ENCODE measurements at regions not wholly inside any gene's neighbourhood (a gene's known extent, or its start where the extent isn't known, plus 50 kb on each side); places are given as distances from the start of the nearest gene placed in this dataset.
A peak's percentile ranks its signal among the peaks of the same experiment; 100 is the strongest.

DNA sequence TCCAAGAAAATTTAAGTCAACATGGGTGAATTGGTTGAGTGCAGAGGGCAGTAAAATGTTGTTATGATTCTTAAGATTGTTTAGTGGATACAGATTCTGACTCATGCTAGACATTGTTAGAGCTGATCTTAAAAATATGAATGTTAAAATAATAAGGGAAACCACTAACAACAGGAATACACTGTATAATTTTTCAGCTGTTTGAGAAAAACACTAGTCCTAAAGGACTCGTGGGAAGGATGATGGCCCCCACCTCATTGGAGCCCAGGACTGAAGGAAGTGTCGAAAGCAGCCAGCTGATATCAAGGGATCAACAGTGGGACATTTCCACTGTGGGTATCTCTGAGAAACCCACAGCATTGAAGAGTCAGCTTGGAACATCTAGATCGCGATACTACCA lies 82.9 kb upstream of the SCAF11 start:
- H3K4me1 ChIP-seq, result no peaks in the 10 kb centered on the region
- no peak for TF ChIP-seq CTCF (IDR thresholded peaks at IDR 0.05)
- H3K27me3 ChIP-seq, result no peaks in the 10 kb centered on the region
- no peak overlapping the region for H3K27ac ChIP-seq
- H3K9me3 ChIP-seq, result peaks cover 0 to 8% of the 10 kb centered on the region in 2 donors
- DNase-seq (ENCODE audit: low spot score), result no peak
- no peak overlapping the region for H3K4me3 ChIP-seq
- no peaks in the 10 kb centered on the region for H3K36me3 ChIP-seq

GRCh38 chr12:46071769-46072624 lies 81.6 kb upstream of the SCAF11 start:
- DNase-seq (ENCODE audit: low spot score), result peak; percentile 63
- H3K27me3 ChIP-seq, result no peaks in the 10 kb centered on the region
- H3K4me1 ChIP-seq, result no peaks in the 10 kb centered on the region
- H3K27ac ChIP-seq, result no peak overlapping the region
- peak; percentile 75 to 87 for TF ChIP-seq CTCF (IDR thresholded peaks at IDR 0.05)
- H3K36me3 ChIP-seq, result no peaks in the 10 kb centered on the region
- H3K4me3 ChIP-seq, result no peak overlapping the region
- H3K9me3 ChIP-seq, result no peaks in the 10 kb centered on the region

- no peak for DNase-seq (ENCODE audit: low spot score)
- Histone ChIP-seq H3K36me3 (no peaks in the 10 kb centered on the region), H3K4me1 (no peaks in the 10 kb centered on the region), H3K27ac (no peak overlapping the region), H3K4me3 (no peak overlapping the region), H3K9me3 (no peaks in the 10 kb centered on the region), H3K27me3 (no peaks in the 10 kb centered on the region)
- no peak for TF ChIP-seq CTCF (IDR thresholded peaks at IDR 0.05)
These were observed 81.0 kb upstream of the SCAF11 start for GRCh38 chr12:46071335-46071734.

DNA sequence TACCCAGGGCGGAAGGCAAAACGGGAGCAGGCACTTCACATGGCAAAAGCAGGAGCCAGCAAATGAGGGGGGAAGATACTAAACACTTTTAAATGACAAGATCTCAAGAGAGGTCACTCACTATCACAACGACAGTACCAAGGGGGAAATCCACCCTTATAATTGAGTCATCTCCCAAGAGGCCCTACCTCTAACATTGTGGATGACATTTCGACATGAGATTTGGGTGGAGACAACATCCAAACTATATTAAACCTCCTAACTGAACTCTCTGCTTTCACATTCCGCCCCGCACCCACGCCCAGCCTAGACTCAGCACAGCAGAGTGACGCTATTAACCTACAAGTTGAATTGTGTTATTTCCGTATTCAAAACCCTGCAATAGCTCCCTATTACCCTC lies 76.7 kb upstream of the SCAF11 start:
- Histone ChIP-seq H3K4me3 (no peak overlapping the region), H3K4me1 (no peaks in the 10 kb centered on the region), H3K27me3 (no peaks in the 10 kb centered on the region), H3K27ac (no peak overlapping the region), H3K9me3 (peaks cover 0 to under 1% of the 10 kb centered on the region in 2 donors), H3K36me3 (no peaks in the 10 kb centered on the region)
- DNase-seq (ENCODE audit: low spot score), result no peak
- TF ChIP-seq CTCF (IDR thresholded peaks at IDR 0.05), result no peak

- Histone ChIP-seq H3K36me3 (no peaks in the 10 kb centered on the region), H3K4me3 (no peak overlapping the region), H3K9me3 (peaks cover 0 to 11% of the 10 kb centered on the region in 2 donors), H3K27me3 (no peaks in the 10 kb centered on the region), H3K27ac (no peak overlapping the region), H3K4me1 (no peaks in the 10 kb centered on the region)
- TF ChIP-seq CTCF (IDR thresholded peaks at IDR 0.05), result no peak
- DNase-seq (ENCODE audit: low spot score), result no peak
These were observed 75.2 kb upstream of the SCAF11 start for GRCh38 chr12:46065412-46066166.
